Right lobe of liver (tissue), 4 donors: ENCODE measurements at regions not wholly inside any gene's neighbourhood (a gene's known extent, or its start where the extent isn't known, plus 50 kb on each side); places are given as distances from the start of the nearest gene placed in this dataset.

Experiments used
- POLR2A ChIP-seq: fragments of 450-650 bp; IDR thresholded peaks from one replicate; pipeline ENCODE4 v1.6.1; 2017; ENCODE audit warnings: antibody characterized with exemption, mild to moderate bottlenecking
- TF ChIP-seq, protein P1 (sequence below), 4 donors: fragments of 200-600 bp in 3 of 4; fragments of 450-650 bp in 1 of 4; IDR thresholded peaks; one replicate each; pipeline versions ENCODE4 v1.5.1 to v1.8.0; 2016 to 2022; ENCODE audit warnings: antibody characterized with exemption in 4 of 4, mild to moderate bottlenecking in 2 of 4
- donor health status: DM: no; HTN: no; CAD: no.
- donor health status: DM: no; HTN: no; CAD: no.
- donor health status: DM: no; HTN: yes; CAD: no.

DNA sequence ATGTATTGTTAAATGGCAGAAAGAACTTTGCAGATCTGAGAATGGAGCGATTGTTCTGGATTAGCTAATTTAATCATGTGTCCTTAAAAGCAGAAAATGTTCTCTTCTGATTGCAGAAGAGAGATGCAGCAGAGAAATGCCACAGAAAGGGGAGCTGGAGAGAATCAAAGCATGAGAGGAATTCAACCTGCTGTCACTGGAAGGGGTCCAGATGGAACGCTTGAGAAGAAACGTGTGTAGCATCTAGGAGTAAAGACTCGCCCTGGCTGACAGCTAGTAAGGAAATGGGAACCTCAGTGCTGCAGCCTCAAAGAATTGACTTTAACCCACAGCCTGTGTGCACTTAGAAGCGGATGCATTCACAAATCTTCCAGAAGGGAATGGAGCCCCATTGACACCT is 502.8 kb downstream of the KLF12 start:
- TF ChIP-seq, protein P1, sequence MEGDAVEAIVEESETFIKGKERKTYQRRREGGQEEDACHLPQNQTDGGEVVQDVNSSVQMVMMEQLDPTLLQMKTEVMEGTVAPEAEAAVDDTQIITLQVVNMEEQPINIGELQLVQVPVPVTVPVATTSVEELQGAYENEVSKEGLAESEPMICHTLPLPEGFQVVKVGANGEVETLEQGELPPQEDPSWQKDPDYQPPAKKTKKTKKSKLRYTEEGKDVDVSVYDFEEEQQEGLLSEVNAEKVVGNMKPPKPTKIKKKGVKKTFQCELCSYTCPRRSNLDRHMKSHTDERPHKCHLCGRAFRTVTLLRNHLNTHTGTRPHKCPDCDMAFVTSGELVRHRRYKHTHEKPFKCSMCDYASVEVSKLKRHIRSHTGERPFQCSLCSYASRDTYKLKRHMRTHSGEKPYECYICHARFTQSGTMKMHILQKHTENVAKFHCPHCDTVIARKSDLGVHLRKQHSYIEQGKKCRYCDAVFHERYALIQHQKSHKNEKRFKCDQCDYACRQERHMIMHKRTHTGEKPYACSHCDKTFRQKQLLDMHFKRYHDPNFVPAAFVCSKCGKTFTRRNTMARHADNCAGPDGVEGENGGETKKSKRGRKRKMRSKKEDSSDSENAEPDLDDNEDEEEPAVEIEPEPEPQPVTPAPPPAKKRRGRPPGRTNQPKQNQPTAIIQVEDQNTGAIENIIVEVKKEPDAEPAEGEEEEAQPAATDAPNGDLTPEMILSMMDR (IDR thresholded peaks at IDR 0.05) = no peak
- TF ChIP-seq POLR2A = no peak
